HG03135 (cell line): ENCODE measurements at regions not wholly inside any gene's neighbourhood (a gene's known extent, or its start where the extent isn't known, plus 50 kb on each side); places are given as distances from the start of the nearest gene placed in this dataset.
"Not testable (repeated sequence)": the region's sequence is repeated elsewhere in the genome, so short reads cannot be mapped to it uniquely, and the experiment has no call there.

ENCODE experiments used
- ATAC-seq: cut with Tn5 transposase; IDR thresholded peaks from one replicate; pipeline ENCODE4 v1.9.1; 2021; ENCODE audit warnings: mild to moderate bottlenecking, moderate library complexity; ENCODE audit not compliant: unreplicated experiment

GRCh38 chr3:61442696-61443095 lies 118.7 kb upstream of the PTPRG start:
- ATAC-seq: no peak

DNA sequence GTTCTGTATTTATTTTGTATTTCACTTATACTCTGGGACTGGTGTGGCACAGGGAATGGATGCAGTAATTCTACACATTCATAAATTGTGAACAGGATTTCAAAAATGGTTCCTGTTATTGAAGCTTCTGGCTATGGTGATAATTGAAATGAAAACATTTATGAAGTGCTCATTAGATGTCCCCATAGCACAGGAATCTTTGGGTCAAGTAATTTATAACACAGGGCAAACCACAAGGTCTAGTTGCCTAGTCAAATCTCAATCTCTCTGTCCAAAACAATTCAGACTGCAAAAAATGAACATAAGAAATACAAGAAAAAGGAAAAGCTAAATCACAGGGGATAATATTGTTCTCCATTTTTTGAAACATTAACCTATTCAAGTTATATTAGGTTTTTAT lies 117.5 kb upstream of the PTPRG start:
- ATAC-seq: no peak

DNA sequence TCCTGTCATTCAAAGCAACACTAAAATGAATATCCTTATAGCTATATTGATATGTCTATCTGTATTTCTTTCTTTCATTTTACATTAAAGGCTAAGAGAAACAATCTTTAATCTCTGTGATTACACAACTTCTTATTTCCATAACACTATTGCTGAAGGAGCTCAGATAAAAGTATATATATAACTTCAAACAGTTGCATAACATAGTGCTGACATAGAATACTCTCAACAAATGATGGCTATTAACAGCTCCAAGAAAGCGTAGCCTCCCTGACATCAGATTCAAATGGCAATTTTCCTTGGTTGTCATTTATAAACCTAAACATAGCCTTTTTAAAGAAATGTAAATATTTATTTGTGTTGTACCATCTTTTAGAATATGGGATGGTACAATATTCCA lies 116.6 kb upstream of the PTPRG start:
- ATAC-seq: no peak

DNA sequence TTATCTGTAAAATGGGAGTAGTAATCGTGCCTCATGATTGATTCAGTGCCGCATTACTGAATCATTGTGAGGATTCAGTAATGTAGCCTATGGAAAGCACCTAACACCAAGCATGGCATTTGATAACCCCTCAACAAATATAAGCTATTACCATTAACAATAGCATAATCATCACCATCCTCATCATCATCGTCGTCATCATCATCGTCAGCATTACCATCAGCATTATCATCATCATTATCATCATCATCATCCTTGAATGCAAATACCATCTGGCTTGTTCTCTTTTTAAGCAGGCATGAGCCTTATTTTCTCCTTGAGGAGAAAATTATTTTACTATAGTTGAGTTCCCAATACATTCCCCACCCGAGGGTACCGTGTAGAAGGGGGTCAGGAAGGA lies 115.4 kb upstream of the PTPRG start:
- ATAC-seq: no peak

GRCh38 chr3:61446341-61446740 lies 115.0 kb upstream of the PTPRG start:
- ATAC-seq: no peak

GRCh38 chr3:61448378-61448777 lies 113.0 kb upstream of the PTPRG start:
- ATAC-seq: no peak

DNA sequence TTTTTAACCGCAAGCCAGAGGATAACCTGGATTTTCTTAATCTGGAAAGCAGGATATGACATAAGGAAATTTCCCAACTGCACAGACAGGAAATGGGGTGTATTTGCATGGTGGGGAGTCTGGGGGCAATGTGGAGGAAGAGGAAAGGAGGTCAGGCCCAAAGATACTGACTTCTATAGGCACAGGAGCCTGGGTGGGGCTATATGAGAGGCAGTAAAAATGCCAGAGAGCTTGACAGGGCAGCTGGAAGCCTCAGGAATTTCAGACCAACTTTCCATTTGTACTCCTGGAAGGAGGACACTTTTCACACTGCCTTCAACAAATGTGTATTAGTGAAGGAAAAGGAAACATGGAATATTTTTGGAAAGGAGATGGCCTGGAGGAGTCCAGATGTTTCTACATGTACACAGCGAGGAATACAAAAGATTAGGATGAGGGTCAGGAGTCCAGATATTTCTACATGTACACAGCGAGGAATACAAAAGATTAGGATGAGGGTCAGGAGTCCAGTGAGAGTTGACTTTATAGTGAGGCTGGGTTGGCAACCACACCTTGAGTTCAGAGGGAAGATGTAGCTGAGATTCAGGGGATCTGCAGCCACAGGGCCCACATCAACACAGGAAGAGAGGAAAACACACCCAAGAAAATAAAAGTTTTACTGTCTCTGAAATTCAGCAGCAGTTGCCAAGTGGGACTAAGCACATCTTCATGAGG lies 111.9 kb upstream of the PTPRG start:
- no peak for ATAC-seq

DNA sequence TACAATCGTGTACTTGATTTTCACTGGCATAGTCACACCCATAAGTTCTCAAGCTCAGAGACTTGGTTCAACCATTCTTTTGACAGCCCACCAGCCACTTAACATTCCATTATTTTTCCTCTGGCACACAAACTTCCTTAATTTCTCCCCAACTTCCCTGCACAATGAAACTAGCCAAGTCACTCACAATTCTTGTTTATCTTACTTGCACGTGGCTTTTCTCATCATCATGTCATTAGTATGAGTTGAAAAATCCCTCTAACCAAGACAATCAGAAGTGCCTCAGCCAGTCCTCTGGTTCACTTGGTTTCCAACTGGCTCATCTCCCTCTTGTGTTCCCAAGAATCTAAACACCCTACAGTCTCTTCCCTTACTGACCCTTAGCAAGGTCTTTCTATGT lies 110.5 kb upstream of the PTPRG start:
- ATAC-seq: no peak

DNA sequence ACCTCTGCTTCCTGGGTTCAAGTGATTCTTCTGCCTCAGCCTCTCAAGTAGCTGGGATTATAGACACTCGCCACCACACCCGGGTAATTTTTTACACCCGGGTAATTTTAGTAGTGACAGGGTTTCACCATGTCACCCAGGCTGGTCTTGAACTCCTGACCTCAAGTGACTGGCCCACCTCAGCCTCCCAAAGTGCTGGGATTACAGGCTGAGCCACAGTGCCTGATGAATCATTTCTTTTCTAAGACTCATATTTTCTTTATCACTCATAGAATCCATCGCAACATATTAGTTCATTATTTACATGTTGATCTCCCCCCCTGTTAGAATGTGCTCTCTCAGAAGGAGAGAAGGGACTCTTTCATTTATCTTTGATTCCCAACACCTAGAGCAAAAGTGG lies 109.5 kb upstream of the PTPRG start:
- ATAC-seq: no peak

GRCh38 chr3:61452535-61453090 lies 108.8 kb upstream of the PTPRG start:
- ATAC-seq: no peak

- ATAC-seq: no peak
Measured at GRCh38 chr3:61454006-61454585, 107.3 kb upstream of the PTPRG start.

- ATAC-seq: no peak
Measured at GRCh38 chr3:61454801-61455200, 106.6 kb upstream of the PTPRG start.

DNA sequence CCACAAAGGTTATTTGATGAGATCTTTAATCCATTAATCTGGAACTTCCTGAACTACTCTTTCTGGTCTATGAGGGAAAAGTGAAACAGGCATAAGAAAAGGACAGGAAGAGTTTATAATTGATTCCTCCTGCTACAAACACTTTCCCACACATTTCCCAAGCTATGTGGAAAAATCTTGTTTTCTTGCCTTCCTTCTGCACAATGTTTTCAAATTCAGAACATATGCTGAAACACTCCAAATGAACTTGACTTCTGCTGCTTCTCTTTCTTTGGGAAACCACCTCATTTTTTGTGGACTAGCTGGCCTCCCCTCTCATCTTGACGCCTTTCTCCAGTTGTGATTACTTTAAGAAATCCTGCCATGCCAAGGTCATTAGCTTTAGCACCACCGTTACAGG lies 100.7 kb upstream of the PTPRG start:
- no peak for ATAC-seq

DNA sequence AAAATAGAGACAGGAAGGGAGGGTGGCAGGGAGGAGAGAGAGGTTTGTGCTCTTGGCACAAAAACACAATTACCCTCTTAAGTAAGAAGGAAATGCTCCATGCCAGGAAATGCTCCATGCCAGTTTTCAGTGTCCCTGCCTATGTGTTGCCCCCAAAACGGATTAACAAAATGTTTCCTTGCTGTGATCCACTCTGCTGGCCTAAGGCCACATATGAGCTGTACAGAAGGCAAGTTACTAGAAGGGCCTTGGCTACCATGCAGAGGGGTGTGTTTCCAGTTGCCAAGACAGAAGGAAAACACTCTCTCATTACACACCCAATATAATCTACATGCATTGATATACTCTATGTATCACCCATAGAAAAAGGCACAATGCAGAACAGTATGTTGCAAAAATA lies 98.2 kb upstream of the PTPRG start:
- ATAC-seq: no peak

DNA sequence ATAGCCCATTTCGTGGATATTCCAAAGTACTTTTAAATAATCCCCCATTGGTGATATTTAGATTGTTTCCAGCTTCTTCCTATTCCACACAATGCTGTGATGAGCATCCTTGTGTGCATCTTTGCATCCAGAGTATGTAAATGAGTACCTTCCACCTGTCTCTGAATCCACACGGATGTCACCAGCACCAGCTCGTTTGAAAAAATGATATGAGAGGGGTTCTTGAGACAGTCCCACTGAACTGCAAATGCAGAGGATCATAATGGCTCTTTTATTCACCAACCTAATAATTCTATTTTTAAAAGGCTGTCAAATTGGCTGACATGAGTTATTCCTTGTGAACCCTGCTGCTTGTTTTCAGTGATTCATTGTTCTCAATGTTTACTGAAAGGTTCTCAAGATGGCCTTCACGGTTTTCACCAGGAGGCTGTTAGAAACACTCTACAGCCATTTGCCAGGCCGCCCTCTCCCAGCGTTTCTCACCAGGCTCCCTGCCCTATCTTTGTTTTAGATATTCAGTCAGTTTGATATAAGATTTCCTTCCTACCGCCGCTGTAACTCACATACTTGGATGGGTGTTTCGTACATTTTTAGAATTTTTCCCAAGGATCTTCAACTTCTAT lies 96.7 kb upstream of the PTPRG start:
- ATAC-seq: no peak

GRCh38 chr3:61466357-61466756 lies 95.0 kb upstream of the PTPRG start:
- ATAC-seq: no peak

- ATAC-seq: no peak
Measured at GRCh38 chr3:61483997-61484396, 77.4 kb upstream of the PTPRG start.

GRCh38 chr3:61493339-61493738 lies 68.0 kb upstream of the PTPRG start:
- ATAC-seq: no peak

- not testable (repeated sequence) for ATAC-seq
Measured at GRCh38 chr3:61494309-61494708, 67.1 kb upstream of the PTPRG start.

- ATAC-seq: no peak
Measured at GRCh38 chr3:61497463-61497862, 63.9 kb upstream of the PTPRG start.

DNA sequence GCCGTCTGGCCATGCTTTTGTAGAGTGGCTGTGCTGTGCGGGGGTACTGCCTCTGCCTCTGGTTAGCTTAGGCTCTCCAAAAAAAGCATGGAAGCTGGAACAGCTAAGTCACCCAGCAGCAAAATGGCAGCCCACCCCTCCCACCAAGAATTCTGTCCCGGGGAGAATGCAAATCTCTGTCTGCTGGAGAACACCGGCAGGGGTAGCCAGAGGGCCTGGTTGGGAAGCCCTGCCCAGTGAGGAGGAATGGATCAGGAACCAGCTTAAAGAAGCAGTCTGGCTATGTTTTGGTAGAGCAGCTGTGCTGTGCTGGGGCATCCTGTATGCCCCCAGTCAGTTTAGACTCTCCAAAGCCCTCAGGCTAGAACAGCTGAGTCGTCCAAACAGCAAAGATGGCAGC lies 56.2 kb upstream of the PTPRG start:
- no peak for ATAC-seq

DNA sequence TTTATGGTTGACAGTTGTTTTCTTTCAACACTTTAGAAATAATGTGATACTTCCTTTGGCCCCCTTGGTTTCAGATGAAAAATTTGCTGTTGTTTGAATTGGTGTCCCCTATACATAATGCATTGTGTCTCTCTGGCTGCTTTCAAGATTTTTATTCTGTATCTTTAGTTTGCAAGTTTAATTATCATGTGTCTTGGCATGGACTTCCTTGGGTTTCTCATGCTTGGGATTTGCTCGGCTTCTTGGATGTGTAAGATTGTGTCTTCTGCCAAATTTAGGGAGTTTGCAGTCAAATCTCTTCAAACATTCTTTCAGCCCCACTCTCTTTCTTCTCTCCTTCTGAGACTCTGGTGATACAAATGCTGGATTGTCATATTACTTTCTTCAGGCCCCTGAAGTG lies 53.4 kb upstream of the PTPRG start:
- no peak for ATAC-seq
